Keratinocyte (primary cell): ENCODE measurements at regions not wholly inside any gene's neighbourhood (a gene's known extent, or its start where the extent isn't known, plus 50 kb on each side); places are given as distances from the start of the nearest gene placed in this dataset.

Experiments used
- EZH2 ChIP-seq: IDR thresholded peaks from one replicate; pipeline ENCODE4 v1.6.1; 2012; ENCODE audit warnings: inconsistent platforms, mild to moderate bottlenecking, low read length, moderate library complexity
- TF ChIP-seq, protein P1 (sequence below), 3 experiments: IDR thresholded peaks in 1 of 3; conservative IDR thresholded peaks in 1 of 3; optimal IDR thresholded peaks in 1 of 3; 2 replicates in 2 of 3; 3 replicates in 1 of 3; pipeline versions ENCODE3 to v1.5.1; 2011; ENCODE audit warnings: low read length in 3 of 3, mild to moderate bottlenecking in 3 of 3, moderate library complexity in 2 of 3, control low read depth in 1 of 3, inconsistent platforms in 1 of 3; ENCODE audit not compliant: insufficient read depth in 2 of 3; ENCODE audit errors: extremely low read depth in 1 of 3

DNA sequence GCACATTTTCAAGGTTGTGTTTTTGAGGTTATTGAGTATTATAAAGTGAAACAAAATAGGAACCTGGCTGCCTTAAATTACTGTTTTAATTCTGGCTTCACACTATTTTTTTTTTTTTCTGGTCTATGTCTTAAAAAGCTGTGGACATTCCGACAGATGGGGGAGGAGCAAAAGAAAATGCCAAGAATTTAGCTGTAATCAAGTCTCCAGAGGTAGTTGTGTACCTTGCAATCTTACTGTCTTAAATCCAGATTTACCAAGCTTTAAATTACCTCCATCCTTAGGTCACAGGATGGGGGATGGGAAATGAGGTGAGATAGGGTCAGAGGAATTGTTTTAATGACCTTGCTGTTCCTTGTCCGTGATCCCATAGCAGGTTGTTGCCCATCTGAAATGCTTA, 182.8 kb downstream of the UTRN start:
- TF ChIP-seq, protein P1, sequence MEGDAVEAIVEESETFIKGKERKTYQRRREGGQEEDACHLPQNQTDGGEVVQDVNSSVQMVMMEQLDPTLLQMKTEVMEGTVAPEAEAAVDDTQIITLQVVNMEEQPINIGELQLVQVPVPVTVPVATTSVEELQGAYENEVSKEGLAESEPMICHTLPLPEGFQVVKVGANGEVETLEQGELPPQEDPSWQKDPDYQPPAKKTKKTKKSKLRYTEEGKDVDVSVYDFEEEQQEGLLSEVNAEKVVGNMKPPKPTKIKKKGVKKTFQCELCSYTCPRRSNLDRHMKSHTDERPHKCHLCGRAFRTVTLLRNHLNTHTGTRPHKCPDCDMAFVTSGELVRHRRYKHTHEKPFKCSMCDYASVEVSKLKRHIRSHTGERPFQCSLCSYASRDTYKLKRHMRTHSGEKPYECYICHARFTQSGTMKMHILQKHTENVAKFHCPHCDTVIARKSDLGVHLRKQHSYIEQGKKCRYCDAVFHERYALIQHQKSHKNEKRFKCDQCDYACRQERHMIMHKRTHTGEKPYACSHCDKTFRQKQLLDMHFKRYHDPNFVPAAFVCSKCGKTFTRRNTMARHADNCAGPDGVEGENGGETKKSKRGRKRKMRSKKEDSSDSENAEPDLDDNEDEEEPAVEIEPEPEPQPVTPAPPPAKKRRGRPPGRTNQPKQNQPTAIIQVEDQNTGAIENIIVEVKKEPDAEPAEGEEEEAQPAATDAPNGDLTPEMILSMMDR (optimal IDR thresholded peaks at IDR 0.05 in 1 of 3, IDR thresholded peaks at IDR 0.05 in 1 of 3, conservative IDR thresholded peaks at IDR 0.05 in 1 of 3; ENCODE audit: extremely low read depth in 1 of 3, insufficient read depth in 2 of 3, low read length in 3 of 3): no peak
- TF ChIP-seq EZH2: no peak
